HFF-Myc (cell line): ENCODE measurements at regions not wholly inside any gene's neighbourhood (a gene's known extent, or its start where the extent isn't known, plus 50 kb on each side); places are given as distances from the start of the nearest gene placed in this dataset.

Experiments
- DNase-seq: peaks from one replicate; pipeline ENCODE4 v3.0.0-alpha.2; 2011; ENCODE audit warnings: low read depth; ENCODE audit errors: extremely low read depth
- H3K4me3 ChIP-seq: replicated peaks from 2 replicates; pipeline ENCODE4 v1.5.1; 2011; ENCODE audit warnings: low read depth, mild to moderate bottlenecking, control low read depth, low read length
- TF ChIP-seq, protein P1 (sequence below): IDR thresholded peaks from 2 replicates; pipeline ENCODE4 v1.5.1; 2012; ENCODE audit warnings: mild to moderate bottlenecking, low read depth, low read length, control low read depth; ENCODE audit errors: missing control alignments

DNA sequence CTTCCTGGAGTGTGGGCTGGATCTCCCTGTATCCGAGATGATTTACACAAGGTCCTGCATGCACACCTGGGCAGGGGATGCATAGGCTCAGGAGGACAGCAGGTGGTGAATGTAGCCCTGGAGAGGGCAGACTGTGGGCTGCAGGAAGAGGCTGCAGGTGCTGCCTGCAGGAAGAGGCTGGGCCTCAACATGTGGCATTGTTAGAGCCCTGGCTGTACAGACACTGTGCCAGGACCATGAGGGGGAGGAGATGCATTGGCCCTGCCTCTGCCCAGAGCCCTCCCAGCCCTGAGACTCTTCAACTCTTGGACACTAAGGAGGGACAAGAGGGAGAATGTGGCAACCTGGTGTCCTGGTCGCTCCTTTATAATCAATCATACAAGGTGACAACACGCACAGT, 392.8 kb downstream of the TNS1 start:
- DNase-seq: no peak
- H3K4me3 ChIP-seq: no peak overlapping the region
- TF ChIP-seq, protein P1, sequence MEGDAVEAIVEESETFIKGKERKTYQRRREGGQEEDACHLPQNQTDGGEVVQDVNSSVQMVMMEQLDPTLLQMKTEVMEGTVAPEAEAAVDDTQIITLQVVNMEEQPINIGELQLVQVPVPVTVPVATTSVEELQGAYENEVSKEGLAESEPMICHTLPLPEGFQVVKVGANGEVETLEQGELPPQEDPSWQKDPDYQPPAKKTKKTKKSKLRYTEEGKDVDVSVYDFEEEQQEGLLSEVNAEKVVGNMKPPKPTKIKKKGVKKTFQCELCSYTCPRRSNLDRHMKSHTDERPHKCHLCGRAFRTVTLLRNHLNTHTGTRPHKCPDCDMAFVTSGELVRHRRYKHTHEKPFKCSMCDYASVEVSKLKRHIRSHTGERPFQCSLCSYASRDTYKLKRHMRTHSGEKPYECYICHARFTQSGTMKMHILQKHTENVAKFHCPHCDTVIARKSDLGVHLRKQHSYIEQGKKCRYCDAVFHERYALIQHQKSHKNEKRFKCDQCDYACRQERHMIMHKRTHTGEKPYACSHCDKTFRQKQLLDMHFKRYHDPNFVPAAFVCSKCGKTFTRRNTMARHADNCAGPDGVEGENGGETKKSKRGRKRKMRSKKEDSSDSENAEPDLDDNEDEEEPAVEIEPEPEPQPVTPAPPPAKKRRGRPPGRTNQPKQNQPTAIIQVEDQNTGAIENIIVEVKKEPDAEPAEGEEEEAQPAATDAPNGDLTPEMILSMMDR: no peak

DNA sequence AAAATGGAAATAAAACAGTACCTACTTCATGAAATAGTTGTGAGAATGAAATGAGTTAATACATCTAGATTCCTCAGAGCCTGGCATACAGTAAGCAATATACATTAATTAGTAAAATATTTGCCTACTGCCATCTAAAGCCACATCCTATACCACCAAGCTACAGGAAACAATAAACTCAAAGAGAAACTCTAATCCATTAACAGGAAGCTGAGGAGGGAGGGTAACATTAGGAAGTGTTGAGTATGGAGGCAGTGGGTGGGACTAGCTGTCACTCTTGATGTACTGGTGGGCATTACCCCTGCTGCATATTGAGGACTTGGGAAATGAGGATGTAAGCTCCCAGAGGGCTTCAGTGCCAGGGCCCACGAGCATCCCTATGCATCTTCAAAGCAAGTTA, 396.5 kb downstream of the TNS1 start:
- DNase-seq: no peak
- TF ChIP-seq, protein P1: no peak

DNA sequence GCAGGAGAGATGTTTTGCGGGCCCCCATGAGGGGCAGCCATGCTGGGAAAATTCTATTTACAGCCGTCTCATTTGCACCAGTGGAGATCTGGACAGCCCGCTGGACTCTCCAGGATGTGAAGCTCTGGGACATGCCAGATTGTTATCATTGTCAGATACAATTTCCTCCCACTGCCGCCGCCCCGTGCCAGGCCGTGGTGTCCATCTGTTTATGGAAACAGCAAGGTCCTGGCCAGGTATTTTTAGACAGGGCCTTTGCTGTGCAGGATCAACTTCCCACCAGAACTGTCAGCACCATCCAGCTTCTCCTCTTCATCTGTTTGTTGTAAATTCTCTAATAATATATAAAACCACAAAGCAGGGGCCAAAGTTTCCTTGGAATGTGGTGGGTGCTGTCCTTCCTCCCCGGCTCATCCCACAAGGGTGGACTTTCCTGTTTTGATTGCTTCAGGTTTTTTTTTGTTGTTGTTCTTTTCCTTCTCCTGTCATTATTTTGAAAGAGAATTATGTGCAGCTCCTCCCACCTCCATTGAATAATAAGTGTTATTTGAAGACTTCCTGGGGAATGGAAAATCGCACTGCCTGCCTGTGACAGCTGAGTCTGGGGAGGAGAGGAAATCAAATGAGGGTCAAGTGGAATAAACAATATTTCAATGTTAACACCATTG, 398.1 kb downstream of the TNS1 start:
- no peak overlapping the region for H3K4me3 ChIP-seq
- DNase-seq: no peak
- TF ChIP-seq, protein P1: no peak

More for the DNA sequence above, 396.5 kb downstream of the TNS1 start:
- H3K4me3 ChIP-seq: no peak overlapping the region

DNA sequence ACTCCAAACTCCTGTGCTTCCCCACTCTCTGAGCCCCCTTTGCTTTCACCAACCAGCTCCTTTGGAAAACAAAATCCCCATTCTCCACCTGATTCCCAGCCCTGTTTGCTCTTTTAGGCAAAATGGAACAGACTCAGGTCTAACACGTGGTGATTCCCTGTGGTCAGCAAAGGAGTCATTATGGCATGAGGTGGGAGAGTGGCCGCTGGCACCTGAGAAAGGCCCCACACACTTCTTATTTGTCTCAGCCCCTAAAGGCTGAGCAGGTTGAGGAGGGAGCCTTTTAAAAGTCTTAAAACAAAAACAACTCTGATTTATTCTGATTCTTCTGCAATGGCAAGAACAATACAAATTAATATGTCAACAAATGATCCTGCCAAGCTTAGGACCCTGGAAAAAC, 401.2 kb downstream of the TNS1 start:
- TF ChIP-seq, protein P1: no peak
- no peak for DNase-seq
- H3K4me3 ChIP-seq: no peak overlapping the region

DNA sequence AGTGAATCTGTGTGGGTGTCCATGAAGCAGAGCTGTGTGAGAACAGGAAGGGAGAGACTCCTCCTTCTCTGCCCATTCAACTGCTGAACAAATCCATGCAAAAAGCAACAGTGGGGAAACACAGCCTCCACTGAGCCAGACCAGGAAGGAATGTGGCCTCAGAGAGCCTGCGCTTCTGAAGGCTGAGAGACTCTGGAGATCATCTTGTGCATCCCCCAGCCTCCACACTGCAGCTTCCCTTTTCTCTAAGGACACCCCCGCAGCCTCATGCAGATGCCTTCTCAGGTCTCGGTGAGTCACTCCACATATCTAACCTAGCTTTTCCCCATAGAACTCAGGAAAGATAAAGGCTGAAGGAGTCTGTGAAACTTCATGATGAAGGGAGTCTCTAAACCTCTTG, 402.9 kb downstream of the TNS1 start:
- H3K4me3 ChIP-seq: no peak overlapping the region
- TF ChIP-seq, protein P1: no peak
- DNase-seq: no peak

DNA sequence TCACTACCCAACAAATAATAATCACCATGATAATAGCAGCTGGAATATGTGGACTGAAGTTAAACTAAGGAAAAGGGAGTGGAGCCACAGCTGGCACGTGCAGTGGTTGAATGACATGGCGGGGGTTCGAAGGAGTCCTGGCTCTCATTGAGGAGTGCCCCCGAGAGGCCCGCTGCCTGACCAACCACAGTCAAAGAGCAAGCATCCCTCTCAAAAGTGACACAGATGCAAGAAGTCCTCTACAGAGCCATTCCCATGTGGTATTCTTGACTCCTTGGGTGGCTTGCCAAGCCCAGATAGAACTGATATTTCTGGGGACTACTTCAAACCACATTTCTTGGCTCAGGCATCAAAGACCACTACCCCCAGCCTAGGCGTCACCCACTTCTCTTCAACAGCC, 405.1 kb downstream of the TNS1 start:
- TF ChIP-seq, protein P1: no peak
- H3K4me3 ChIP-seq: no peak overlapping the region
- no peak for DNase-seq

DNA sequence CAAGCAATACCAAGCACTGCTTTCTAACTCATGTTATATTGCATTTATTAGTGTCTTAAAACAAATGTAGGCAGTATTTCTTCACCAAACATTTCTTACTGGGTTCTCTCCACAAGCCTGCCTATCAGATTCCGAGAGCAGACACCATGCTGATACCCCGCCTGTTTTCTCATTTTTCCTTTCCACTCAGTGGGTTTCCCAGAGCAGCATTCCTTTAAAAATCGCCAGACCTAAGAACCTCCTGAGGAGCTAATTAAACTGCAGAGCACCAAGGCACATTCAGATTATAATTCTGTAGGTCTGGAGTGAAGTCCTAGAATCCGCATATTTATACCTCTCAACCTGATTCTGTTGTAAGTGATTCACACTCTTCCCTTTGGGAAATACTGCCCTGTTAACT, 405.6 kb downstream of the TNS1 start:
- no peak for DNase-seq
- TF ChIP-seq, protein P1: no peak

More for the DNA sequence above, 405.6 kb downstream of the TNS1 start:
- no peak overlapping the region for H3K4me3 ChIP-seq
